ENCODE measurements at regions not wholly inside any gene's neighbourhood (a gene's known extent, or its start where the extent isn't known, plus 50 kb on each side); places are given as distances from the start of the nearest gene placed in this dataset.

DNA sequence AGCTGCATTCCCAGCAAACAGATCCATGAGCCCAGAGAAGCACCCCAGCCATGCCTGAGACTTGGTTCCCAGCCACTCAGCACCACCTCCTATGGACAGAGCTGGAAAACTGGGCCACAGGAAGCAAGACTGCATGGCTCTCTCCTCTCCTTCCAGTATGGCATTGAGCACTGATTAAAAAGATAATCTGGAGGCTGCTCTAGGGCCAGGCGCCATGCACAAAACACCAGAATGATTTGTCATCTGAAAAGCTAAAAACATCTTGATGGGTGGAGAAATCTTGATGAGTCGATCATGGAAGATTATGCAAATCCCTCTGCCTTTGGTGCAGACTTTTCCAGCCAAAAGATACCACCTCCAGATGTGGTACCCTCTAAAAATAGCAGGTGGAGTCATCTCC is 62.7 kb upstream of the MRPS22 start:
- no CpG with 5 or more reads among the region's 2 CpGs for WGBS (ENCODE audit: insufficient coverage, insufficient read length)
- no peaks in the 10 kb centered on the region for H3K36me3 ChIP-seq (ENCODE audit: control insufficient read depth, insufficient read depth, low read length)
- H3K4me3 ChIP-seq (ENCODE audit: low read length): no peak overlapping the region
- no peaks in the 10 kb centered on the region for H3K4me1 ChIP-seq (ENCODE audit: control insufficient read depth, insufficient read depth, low read length)
- no peak for DNase-seq (ENCODE audit: low read depth, low spot score)
- no peaks in the 10 kb centered on the region for H3K9me3 ChIP-seq (ENCODE audit: control insufficient read depth, insufficient read depth, low read length)
- no peak overlapping the region for H3K27ac ChIP-seq (ENCODE audit: low read length)
- H3K27me3 ChIP-seq (ENCODE audit: control insufficient read depth, insufficient read depth, low read length): no peaks in the 10 kb centered on the region

DNA sequence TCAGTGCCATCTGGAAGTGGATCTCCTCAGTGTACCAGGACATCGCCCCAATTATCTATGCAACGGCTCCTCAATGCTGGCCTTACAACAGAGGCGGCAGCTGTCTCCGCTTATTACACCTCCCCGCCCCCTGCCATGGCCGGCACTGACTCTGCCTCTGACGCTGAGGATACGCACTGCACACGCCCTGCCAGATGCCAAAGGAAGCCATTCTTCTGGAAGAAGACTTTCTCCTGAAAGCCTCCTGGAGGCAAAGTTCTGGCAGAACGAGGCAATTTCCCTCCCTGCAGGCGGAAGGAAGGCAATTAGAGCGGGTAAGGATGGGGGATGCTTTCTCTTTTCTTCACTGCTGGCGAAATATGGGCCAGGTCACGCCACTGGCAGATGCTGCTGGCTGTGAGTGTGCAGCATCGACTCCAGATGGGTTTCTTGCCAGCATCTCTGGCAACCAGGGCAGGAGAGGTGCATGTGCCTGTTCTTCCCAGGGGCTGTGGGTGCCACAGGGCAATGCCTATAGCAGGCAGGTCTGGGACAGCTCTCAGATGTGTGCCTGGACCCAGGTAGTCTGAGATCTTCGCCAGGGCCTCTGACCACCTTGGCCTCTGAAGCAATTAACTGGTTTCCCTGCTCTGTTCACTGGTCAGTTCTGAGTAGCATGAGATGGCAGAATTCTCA is 62.2 kb upstream of the MRPS22 start:
- H3K4me3 ChIP-seq (ENCODE audit: low read length): no peak overlapping the region
- no CpG with 5 or more reads among the region's 16 CpGs for WGBS (ENCODE audit: insufficient coverage, insufficient read length)

GRCh38 chr3:139283301-139283700 is 60.5 kb upstream of the MRPS22 start:
- H3K4me1 ChIP-seq (ENCODE audit: control insufficient read depth, insufficient read depth, low read length): no peaks in the 10 kb centered on the region
- no peaks in the 10 kb centered on the region for H3K27me3 ChIP-seq (ENCODE audit: control insufficient read depth, insufficient read depth, low read length)
- no peak for DNase-seq (ENCODE audit: low read depth, low spot score)
- H3K27ac ChIP-seq (ENCODE audit: low read length): no peak overlapping the region
- H3K9me3 ChIP-seq (ENCODE audit: control insufficient read depth, insufficient read depth, low read length): no peaks in the 10 kb centered on the region
- no peaks in the 10 kb centered on the region for H3K36me3 ChIP-seq (ENCODE audit: control insufficient read depth, insufficient read depth, low read length)
- WGBS (ENCODE audit: insufficient coverage, insufficient read length): no CpG with 5 or more reads among the region's 4 CpGs
- H3K4me3 ChIP-seq (ENCODE audit: low read length): no peak overlapping the region

More for the DNA sequence above, 62.2 kb upstream of the MRPS22 start:
- H3K4me1 ChIP-seq (ENCODE audit: control insufficient read depth, insufficient read depth, low read length): no peaks in the 10 kb centered on the region
- H3K27ac ChIP-seq (ENCODE audit: low read length): no peak overlapping the region
- H3K36me3 ChIP-seq (ENCODE audit: control insufficient read depth, insufficient read depth, low read length): no peaks in the 10 kb centered on the region
- no peaks in the 10 kb centered on the region for H3K27me3 ChIP-seq (ENCODE audit: control insufficient read depth, insufficient read depth, low read length)
- H3K9me3 ChIP-seq (ENCODE audit: control insufficient read depth, insufficient read depth, low read length): no peaks in the 10 kb centered on the region
- DNase-seq (ENCODE audit: low read depth, low spot score): no peak

DNA sequence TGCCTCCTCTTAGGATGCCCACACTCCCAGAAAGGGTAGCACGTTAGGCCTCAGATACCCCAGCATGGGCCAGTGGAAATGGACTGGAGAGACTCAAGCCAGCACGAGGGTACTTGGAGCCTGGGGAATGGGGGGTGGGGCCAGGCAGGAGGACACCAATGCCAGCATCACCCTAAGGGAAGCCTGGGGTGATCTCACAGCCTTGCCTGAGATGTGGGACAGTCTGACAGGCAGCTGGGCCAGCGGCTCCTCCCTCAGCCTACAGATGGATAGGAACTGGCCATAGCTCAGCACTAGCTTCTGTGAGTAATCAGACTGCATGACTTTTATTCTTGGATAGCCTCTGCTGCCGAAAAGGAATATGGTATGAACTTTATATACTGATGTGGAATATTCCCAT is 59.6 kb upstream of the MRPS22 start:
- no peak for DNase-seq (ENCODE audit: low read depth, low spot score)
- no peaks in the 10 kb centered on the region for H3K27me3 ChIP-seq (ENCODE audit: control insufficient read depth, insufficient read depth, low read length)
- H3K36me3 ChIP-seq (ENCODE audit: control insufficient read depth, insufficient read depth, low read length): no peaks in the 10 kb centered on the region
- no CpG with 5 or more reads among the region's 4 CpGs for WGBS (ENCODE audit: insufficient coverage, insufficient read length)
- H3K4me1 ChIP-seq (ENCODE audit: control insufficient read depth, insufficient read depth, low read length): no peaks in the 10 kb centered on the region
- H3K4me3 ChIP-seq (ENCODE audit: low read length): no peak overlapping the region
- H3K27ac ChIP-seq (ENCODE audit: low read length): no peak overlapping the region
- H3K9me3 ChIP-seq (ENCODE audit: control insufficient read depth, insufficient read depth, low read length): no peaks in the 10 kb centered on the region

DNA sequence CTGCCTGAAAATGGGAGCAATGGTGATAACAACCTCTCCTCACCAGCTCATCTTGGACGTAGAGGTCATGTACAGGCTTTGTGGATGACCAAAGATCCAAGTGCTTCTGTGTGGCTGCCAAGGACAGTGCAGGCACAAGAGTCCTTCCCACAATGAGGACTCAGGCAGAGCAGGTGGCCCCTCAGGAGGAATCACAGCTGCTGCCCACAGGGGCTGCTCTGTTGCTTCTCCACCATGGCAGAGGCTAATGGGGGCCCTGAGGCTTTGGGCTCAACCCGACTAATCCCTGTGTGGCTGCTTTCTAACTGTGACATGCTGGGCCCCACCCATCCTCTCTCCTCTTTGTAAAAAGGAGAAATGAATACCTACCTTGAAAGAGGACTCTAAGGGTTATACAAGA is 58.1 kb upstream of the MRPS22 start:
- Histone ChIP-seq H3K36me3 (ENCODE audit: control insufficient read depth, insufficient read depth, low read length) (no peaks in the 10 kb centered on the region), H3K4me3 (ENCODE audit: low read length) (no peak overlapping the region), H3K4me1 (ENCODE audit: control insufficient read depth, insufficient read depth, low read length) (no peaks in the 10 kb centered on the region), H3K9me3 (ENCODE audit: control insufficient read depth, insufficient read depth, low read length) (no peaks in the 10 kb centered on the region), H3K27me3 (ENCODE audit: control insufficient read depth, insufficient read depth, low read length) (no peaks in the 10 kb centered on the region), H3K27ac (ENCODE audit: low read length) (no peak overlapping the region)
- DNase-seq (ENCODE audit: low read depth, low spot score): no peak
- no CpG with 5 or more reads among the region's 2 CpGs for WGBS (ENCODE audit: insufficient coverage, insufficient read length)

DNA sequence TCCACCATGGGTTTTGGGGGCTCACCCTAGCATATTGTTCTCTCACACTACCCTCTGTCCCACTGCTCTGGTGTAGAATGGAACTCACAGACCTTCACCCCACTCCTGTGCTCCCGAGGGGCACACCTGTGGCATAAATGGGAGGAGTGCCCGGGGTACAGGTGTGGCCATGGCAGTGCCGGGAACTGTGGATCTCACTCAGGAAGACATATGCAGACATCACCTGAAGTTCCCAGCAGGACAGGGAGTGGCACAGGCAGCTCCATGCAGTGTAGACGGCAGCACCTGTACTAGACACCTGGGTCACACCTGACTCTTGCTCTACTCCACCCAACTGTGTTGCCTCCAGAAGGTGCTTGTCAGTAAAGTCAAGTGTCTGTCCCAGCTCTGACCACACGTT is 57.6 kb upstream of the MRPS22 start:
- Histone ChIP-seq H3K27ac (ENCODE audit: low read length) (no peak overlapping the region), H3K27me3 (ENCODE audit: control insufficient read depth, insufficient read depth, low read length) (no peaks in the 10 kb centered on the region), H3K4me1 (ENCODE audit: control insufficient read depth, insufficient read depth, low read length) (no peaks in the 10 kb centered on the region), H3K9me3 (ENCODE audit: control insufficient read depth, insufficient read depth, low read length) (no peaks in the 10 kb centered on the region), H3K36me3 (ENCODE audit: control insufficient read depth, insufficient read depth, low read length) (no peaks in the 10 kb centered on the region), H3K4me3 (ENCODE audit: low read length) (no peak overlapping the region)
- WGBS (ENCODE audit: insufficient coverage, insufficient read length): no CpG with 5 or more reads among the region's 5 CpGs
- no peak for DNase-seq (ENCODE audit: low read depth, low spot score)

GRCh38 chr3:139286825-139287224 is 57.0 kb upstream of the MRPS22 start:
- Histone ChIP-seq H3K27ac (ENCODE audit: low read length) (no peak overlapping the region), H3K36me3 (ENCODE audit: control insufficient read depth, insufficient read depth, low read length) (no peaks in the 10 kb centered on the region), H3K4me1 (ENCODE audit: control insufficient read depth, insufficient read depth, low read length) (no peaks in the 10 kb centered on the region), H3K27me3 (ENCODE audit: control insufficient read depth, insufficient read depth, low read length) (no peaks in the 10 kb centered on the region), H3K9me3 (ENCODE audit: control insufficient read depth, insufficient read depth, low read length) (no peaks in the 10 kb centered on the region), H3K4me3 (ENCODE audit: low read length) (no peak overlapping the region)
- no peak for DNase-seq (ENCODE audit: low read depth, low spot score)
- no CpG with 5 or more reads among the region's 7 CpGs for WGBS (ENCODE audit: insufficient coverage, insufficient read length)

GRCh38 chr3:139287557-139287956 is 56.3 kb upstream of the MRPS22 start:
- no peaks in the 10 kb centered on the region for H3K27me3 ChIP-seq (ENCODE audit: control insufficient read depth, insufficient read depth, low read length)
- no peaks in the 10 kb centered on the region for H3K36me3 ChIP-seq (ENCODE audit: control insufficient read depth, insufficient read depth, low read length)
- no peak overlapping the region for H3K4me3 ChIP-seq (ENCODE audit: low read length)
- no peaks in the 10 kb centered on the region for H3K4me1 ChIP-seq (ENCODE audit: control insufficient read depth, insufficient read depth, low read length)
- WGBS (ENCODE audit: insufficient coverage, insufficient read length): no CpG with 5 or more reads among the region's 4 CpGs
- H3K27ac ChIP-seq (ENCODE audit: low read length): no peak overlapping the region
- no peaks in the 10 kb centered on the region for H3K9me3 ChIP-seq (ENCODE audit: control insufficient read depth, insufficient read depth, low read length)
- no peak for DNase-seq (ENCODE audit: low read depth, low spot score)

GRCh38 chr3:139288266-139288821 is 55.5 kb upstream of the MRPS22 start:
- Histone ChIP-seq H3K4me3 (ENCODE audit: low read length) (no peak overlapping the region), H3K27ac (ENCODE audit: low read length) (no peak overlapping the region), H3K27me3 (ENCODE audit: control insufficient read depth, insufficient read depth, low read length) (no peaks in the 10 kb centered on the region), H3K4me1 (ENCODE audit: control insufficient read depth, insufficient read depth, low read length) (no peaks in the 10 kb centered on the region), H3K9me3 (ENCODE audit: control insufficient read depth, insufficient read depth, low read length) (no peaks in the 10 kb centered on the region), H3K36me3 (ENCODE audit: control insufficient read depth, insufficient read depth, low read length) (no peaks in the 10 kb centered on the region)
- DNase-seq (ENCODE audit: low read depth, low spot score): no peak
- WGBS (ENCODE audit: insufficient coverage, insufficient read length): no CpG with 5 or more reads among the region's 8 CpGs

- Histone ChIP-seq H3K27ac (ENCODE audit: low read length) (no peak overlapping the region), H3K9me3 (ENCODE audit: control insufficient read depth, insufficient read depth, low read length) (no peaks in the 10 kb centered on the region), H3K27me3 (ENCODE audit: control insufficient read depth, insufficient read depth, low read length) (no peaks in the 10 kb centered on the region), H3K4me3 (ENCODE audit: low read length) (no peak overlapping the region), H3K36me3 (ENCODE audit: control insufficient read depth, insufficient read depth, low read length) (no peaks in the 10 kb centered on the region), H3K4me1 (ENCODE audit: control insufficient read depth, insufficient read depth, low read length) (no peaks in the 10 kb centered on the region)
- no peak for DNase-seq (ENCODE audit: low read depth, low spot score)
- no CpG with 5 or more reads among the region's 6 CpGs for WGBS (ENCODE audit: insufficient coverage, insufficient read length)
These were observed 53.8 kb upstream of the MRPS22 start for GRCh38 chr3:139289860-139290524.

Data from iPS DF 6.9 (cell line).